ENCODE measurements at regions not wholly inside any gene's neighbourhood (a gene's known extent, or its start where the extent isn't known, plus 50 kb on each side); places are given as distances from the start of the nearest gene placed in this dataset.

DNA sequence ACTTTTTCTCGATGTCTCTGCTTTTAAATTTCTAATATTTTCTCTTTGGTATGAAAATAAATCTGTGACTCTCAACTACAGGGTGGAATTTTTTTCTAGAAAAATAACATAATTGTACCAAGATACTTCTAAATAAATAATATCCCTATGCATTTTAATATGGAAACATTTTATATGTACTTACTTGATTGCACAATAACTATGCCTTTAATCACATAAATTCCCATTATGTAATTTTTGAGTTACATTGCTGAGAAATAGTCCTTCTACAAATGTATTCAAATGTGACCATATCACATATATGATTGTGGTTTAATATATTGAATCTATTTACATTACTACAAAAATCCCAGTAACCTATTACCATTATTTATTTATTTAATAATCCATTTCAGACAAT lies 1543.3 kb upstream of the PABPC4L start:
- no peak overlapping the region for H3K9ac ChIP-seq (ENCODE audit: low read depth, low read length)
- dilution Hi-C loops (cut with HindIII; ENCODE audit: low sequenced_read_pairs, unreplicated experiment): no loop called here
- H2AFZ ChIP-seq (replicated peaks; ENCODE audit: low read length, poor library complexity): no peak overlapping the region
- ATAC-seq (ENCODE audit: low read depth) (no peak), DNase-seq (no peak)
- no peak overlapping the region for H4K8ac ChIP-seq (ENCODE audit: low read depth in 2 of 2, low read length in 2 of 2)
- H2BK120ac ChIP-seq (ENCODE audit: low read depth, low read length): no peak overlapping the region
- H3K4ac ChIP-seq (ENCODE audit: low read depth, low read length): no peak overlapping the region
- intact Hi-C loops (cut with micrococcal nuclease): no loop called here
- no peak overlapping the region for H3K23ac ChIP-seq (ENCODE audit: low read depth, low read length)
- no peak overlapping the region for H2BK5ac ChIP-seq (ENCODE audit: low read depth, low read length, poor library complexity, severe bottlenecking)
- no peak overlapping the region for H2AK9ac ChIP-seq (replicated peaks; ENCODE audit: low read depth, low read length, poor library complexity)
- H3K9me3 ChIP-seq (ENCODE audit: control insufficient read depth, insufficient read depth, low read length): 0 out of 2 replicates have a peak, but pooled peaks cover 2% of the 10 kb centered on the region
- no peak overlapping the region for H2BK15ac ChIP-seq (ENCODE audit: low read depth, low read length)
- no peaks in the 10 kb centered on the region for H3K27me3 ChIP-seq (ENCODE audit: control insufficient read depth, insufficient read depth, low read length)
- CTCF ChIA-PET: no interaction called here
- TF ChIP-seq SMC3 (IDR thresholded peaks at IDR 0.05; ENCODE audit: low read depth, low read length) (no peak), FOS (IDR thresholded peaks at IDR 0.05; ENCODE audit: low read depth, low read length) (no peak), USF2 (IDR thresholded peaks at IDR 0.05; ENCODE audit: low read depth, low read length) (no peak), CEBPB (IDR thresholded peaks at IDR 0.05; ENCODE audit: low read depth, low read length) (peak; percentile 67)
- no CpG with 5 or more reads among the region's 1 CpG for WGBS, 2 experiments (ENCODE audit: extremely low coverage in 2 of 2, insufficient read length in 1 of 2)
- no peak overlapping the region for H4K91ac ChIP-seq (ENCODE audit: insufficient read depth, low read depth, low read length)
- H3K18ac ChIP-seq (ENCODE audit: low read depth, low read length): no peak overlapping the region
- H4K20me1 ChIP-seq (ENCODE audit: insufficient read depth, low read length): no peaks in the 10 kb centered on the region
- H2BK20ac ChIP-seq (ENCODE audit: low read depth, low read length): no peak overlapping the region
- H3K9me1 ChIP-seq (ENCODE audit: insufficient read depth, low read length): no peaks in the 10 kb centered on the region
- H3K56ac ChIP-seq (ENCODE audit: extremely low read depth, insufficient read depth, low read length): no peak overlapping the region
- H3K27ac ChIP-seq (ENCODE audit: insufficient read depth, low read length): no peak overlapping the region
- H3K4me1 ChIP-seq (ENCODE audit: control insufficient read depth, insufficient read depth, low read length): no peaks in the 10 kb centered on the region
- H3K4me3 ChIP-seq (ENCODE audit: insufficient read depth, low read depth, low read length): no peak overlapping the region
- no peak overlapping the region for H2AK5ac ChIP-seq (ENCODE audit: low read depth, low read length)
- no TSS peak for BruUV-seq (replicated peaks)
- no peaks in the 10 kb centered on the region for H3K79me1 ChIP-seq (ENCODE audit: low read depth in 1 of 2, low read length in 2 of 2)
- no peak overlapping the region for H3K14ac ChIP-seq (replicated peaks; ENCODE audit: low read depth, low read length)
- H4K5ac ChIP-seq (ENCODE audit: low read depth, low read length): no peak overlapping the region
- H3K4me2 ChIP-seq (ENCODE audit: low read depth, low read length): no peak overlapping the region
- POLR2A ChIA-PET (ENCODE audit: unreplicated experiment): no interaction called here
- H3K36me3 ChIP-seq (ENCODE audit: control insufficient read depth, insufficient read depth, low read length): no peaks in the 10 kb centered on the region
- in situ Hi-C loops (cut with MboI; ENCODE audit: low sequenced_read_pairs): no loop called here

Data from IMR-90 (cell line).